Progenitor cell of endocrine pancreas (in vitro differentiated cells): ENCODE measurements at regions not wholly inside any gene's neighbourhood (a gene's known extent, or its start where the extent isn't known, plus 50 kb on each side); places are given as distances from the start of the nearest gene placed in this dataset.

Source experiments
- DNase-seq: peaks from one replicate; pipeline ENCODE4 v3.0.0; 2021; ENCODE audit warnings: low spot score; ENCODE audit not compliant: unreplicated experiment
- H3K27ac Mint-ChIP-seq: 2 replicates; pipeline ENCODE4 v1.8.0; 2021; ENCODE audit warnings: mild to moderate bottlenecking, moderate library complexity, mixed read lengths
- H3K27me3 Mint-ChIP-seq: 2 replicates; pipeline ENCODE4 v1.8.0; 2021; ENCODE audit warnings: mixed read lengths
- H3K36me3 Mint-ChIP-seq: 2 replicates; pipeline ENCODE4 v1.8.0; 2022; ENCODE audit warnings: mixed read lengths; ENCODE audit not compliant: insufficient read depth
- H3K4me1 Mint-ChIP-seq: 2 replicates; pipeline ENCODE4 v1.8.0; 2021; ENCODE audit warnings: low read depth, mixed read lengths
- H3K4me3 Mint-ChIP-seq: 2 replicates; pipeline ENCODE4 v1.8.0; 2021; ENCODE audit warnings: low read depth, mild to moderate bottlenecking, moderate library complexity, mixed read lengths
- H3K9me3 Mint-ChIP-seq: 2 replicates; pipeline ENCODE4 v1.8.0; 2021; ENCODE audit warnings: low read depth, mixed read lengths
- TF ChIP-seq, protein P1 (sequence below): fragments of 200-600 bp; sonication (generic); IDR thresholded peaks from one replicate; pipeline ENCODE4 v1.5.0; 2021; ENCODE audit warnings: antibody characterized with exemption, mild to moderate bottlenecking; ENCODE audit not compliant: unreplicated experiment

DNA sequence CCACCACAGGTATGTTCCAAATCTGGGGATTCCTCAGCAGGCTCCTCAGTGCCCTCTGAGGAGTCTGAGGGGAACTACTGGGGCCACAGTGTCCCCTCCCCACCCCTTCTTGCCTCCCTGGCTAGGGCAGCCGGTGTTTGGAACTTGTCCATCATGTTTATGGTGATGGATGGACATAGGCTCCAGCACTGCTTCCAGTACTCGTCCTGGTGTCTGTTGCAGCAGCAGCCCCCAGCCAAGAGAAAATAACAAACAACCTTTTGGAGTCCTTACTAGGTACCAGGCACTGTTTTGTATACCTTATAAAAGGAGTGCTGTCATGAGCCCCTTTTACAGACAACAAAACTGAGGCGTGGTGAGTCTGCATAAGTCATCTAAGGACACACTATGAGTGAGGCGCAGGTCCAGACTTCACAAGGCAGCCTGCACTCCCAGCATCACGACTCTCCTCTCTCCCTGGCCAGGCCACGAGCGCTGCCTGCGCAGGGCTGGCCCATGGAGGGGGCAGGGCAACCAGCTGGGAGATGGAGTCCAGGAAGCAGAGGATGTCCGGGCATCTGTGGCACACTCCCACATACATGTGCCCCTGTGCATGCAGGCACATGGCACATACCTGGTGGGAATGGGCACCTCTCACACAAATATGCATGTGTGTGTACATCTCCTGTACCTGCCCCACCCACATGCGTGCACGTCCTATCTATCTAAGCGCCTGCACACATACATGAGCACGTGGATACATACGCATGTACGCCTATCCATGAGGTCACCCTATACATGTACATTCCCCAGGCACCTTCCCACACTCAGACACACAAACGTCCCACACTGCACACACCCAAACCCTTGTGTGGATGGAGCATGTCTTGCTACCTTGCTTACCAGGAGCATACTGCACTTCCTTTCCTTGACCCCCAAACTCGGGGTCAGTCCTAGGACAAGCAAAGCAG is 152.7 kb downstream of the VEGFA start:
- H3K4me1 Mint-ChIP-seq: peaks cover 43% of the 10 kb centered on the region
- no peak for DNase-seq
- H3K36me3 Mint-ChIP-seq: no peaks in the 10 kb centered on the region
- H3K27ac Mint-ChIP-seq: no peak overlapping the region
- no peak overlapping the region for H3K4me3 Mint-ChIP-seq
- H3K27me3 Mint-ChIP-seq: no peaks in the 10 kb centered on the region
- TF ChIP-seq, protein P1, sequence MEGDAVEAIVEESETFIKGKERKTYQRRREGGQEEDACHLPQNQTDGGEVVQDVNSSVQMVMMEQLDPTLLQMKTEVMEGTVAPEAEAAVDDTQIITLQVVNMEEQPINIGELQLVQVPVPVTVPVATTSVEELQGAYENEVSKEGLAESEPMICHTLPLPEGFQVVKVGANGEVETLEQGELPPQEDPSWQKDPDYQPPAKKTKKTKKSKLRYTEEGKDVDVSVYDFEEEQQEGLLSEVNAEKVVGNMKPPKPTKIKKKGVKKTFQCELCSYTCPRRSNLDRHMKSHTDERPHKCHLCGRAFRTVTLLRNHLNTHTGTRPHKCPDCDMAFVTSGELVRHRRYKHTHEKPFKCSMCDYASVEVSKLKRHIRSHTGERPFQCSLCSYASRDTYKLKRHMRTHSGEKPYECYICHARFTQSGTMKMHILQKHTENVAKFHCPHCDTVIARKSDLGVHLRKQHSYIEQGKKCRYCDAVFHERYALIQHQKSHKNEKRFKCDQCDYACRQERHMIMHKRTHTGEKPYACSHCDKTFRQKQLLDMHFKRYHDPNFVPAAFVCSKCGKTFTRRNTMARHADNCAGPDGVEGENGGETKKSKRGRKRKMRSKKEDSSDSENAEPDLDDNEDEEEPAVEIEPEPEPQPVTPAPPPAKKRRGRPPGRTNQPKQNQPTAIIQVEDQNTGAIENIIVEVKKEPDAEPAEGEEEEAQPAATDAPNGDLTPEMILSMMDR: no peak
- H3K9me3 Mint-ChIP-seq: no peaks in the 10 kb centered on the region

DNA sequence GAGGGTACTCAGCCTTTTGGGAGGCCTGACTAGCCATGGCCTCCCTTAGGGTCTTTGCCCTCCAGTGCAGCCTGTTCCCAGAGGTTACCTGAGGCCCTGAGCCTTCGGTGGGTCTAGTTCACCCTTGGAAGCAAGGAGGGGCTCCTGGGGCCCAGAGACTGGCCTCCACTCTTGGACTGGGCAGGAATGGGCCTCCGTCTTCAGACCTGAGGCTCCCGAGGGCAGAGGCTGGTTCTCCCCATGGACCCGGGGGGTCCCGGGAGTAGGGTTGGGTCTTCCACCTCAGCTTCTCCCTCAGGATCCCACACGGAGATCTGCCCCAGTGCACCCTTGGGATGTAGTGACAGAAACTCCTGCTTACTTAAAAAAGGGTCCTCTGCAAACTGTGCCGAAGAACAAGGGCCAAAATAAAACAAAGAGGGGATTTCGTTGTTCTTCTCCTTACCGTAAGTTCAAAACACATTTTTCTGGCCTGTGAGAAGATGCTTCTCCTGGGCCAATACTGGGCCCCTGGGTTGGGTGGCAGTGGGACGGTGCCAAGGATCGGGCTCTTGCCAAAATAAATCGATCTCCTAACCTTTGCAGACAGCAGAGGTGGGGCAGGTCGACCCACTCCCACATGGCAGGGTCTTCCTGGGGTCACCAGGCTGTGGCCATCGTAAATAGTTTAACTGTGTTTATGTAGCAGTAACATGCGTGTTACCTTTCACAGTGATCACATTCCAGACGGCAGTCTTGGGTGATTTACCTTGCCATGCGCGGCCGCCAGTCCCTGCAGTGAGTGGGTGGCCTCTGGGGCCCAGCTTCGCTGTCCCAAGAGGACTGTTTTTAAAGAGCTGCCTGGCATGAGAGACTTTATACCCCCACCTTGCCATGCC is 151.8 kb downstream of the VEGFA start:
- TF ChIP-seq, protein P1: no peak
- Mint-ChIP-seq H3K36me3 (no peaks in the 10 kb centered on the region), H3K4me1 (peaks cover 39% of the 10 kb centered on the region), H3K27ac (no peak overlapping the region), H3K9me3 (no peaks in the 10 kb centered on the region), H3K27me3 (no peaks in the 10 kb centered on the region), H3K4me3 (no peak overlapping the region)
- DNase-seq: no peak

GRCh38 chr6:43921039-43921438 is 151.0 kb downstream of the VEGFA start:
- H3K4me1 Mint-ChIP-seq: peaks cover 40% of the 10 kb centered on the region
- no peak for DNase-seq
- H3K4me3 Mint-ChIP-seq: peak overlapping the region; percentile 4
- no peak overlapping the region for H3K27ac Mint-ChIP-seq
- no peaks in the 10 kb centered on the region for H3K9me3 Mint-ChIP-seq
- no peaks in the 10 kb centered on the region for H3K36me3 Mint-ChIP-seq
- no peaks in the 10 kb centered on the region for H3K27me3 Mint-ChIP-seq
- TF ChIP-seq, protein P1: no peak

GRCh38 chr6:43919774-43920173 is 149.8 kb downstream of the VEGFA start:
- Mint-ChIP-seq H3K4me3 (no peak overlapping the region), H3K9me3 (no peaks in the 10 kb centered on the region), H3K4me1 (peaks cover 41% of the 10 kb centered on the region), H3K27ac (no peak overlapping the region), H3K27me3 (no peaks in the 10 kb centered on the region), H3K36me3 (no peaks in the 10 kb centered on the region)
- TF ChIP-seq, protein P1: no peak
- DNase-seq: no peak

DNA sequence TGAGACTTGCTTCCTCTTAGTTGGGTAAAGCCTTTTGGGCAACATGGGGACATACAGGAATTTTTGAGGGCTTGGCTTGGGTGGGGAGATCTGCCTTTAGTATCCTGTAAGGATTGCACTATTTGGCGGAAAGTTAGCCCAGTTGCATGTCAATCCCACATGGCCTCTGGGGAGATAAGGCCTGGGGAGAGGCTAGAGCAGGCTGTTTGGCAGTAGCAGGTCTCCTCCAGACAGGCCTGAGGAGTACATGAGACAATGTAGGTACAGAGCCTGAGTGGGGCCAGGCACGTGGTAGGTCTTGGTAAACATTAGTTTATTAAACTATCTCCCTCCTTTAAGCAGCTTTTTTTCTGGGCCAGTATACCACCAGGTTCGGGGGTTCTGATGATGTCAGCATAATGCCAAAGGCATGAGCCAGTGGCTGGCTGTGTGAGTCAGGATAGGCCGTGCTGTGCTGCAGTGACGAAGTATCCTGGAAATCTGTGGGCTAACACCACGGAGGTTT is 147.9 kb downstream of the VEGFA start:
- Mint-ChIP-seq H3K4me3 (no peak overlapping the region), H3K4me1 (peaks cover 48% of the 10 kb centered on the region), H3K27ac (peak overlapping the region; percentile 18), H3K27me3 (no peaks in the 10 kb centered on the region), H3K36me3 (no peaks in the 10 kb centered on the region), H3K9me3 (no peaks in the 10 kb centered on the region)
- DNase-seq: no peak
- TF ChIP-seq, protein P1: no peak
